DND-41 (cell line): ENCODE measurements at regions not wholly inside any gene's neighbourhood (a gene's known extent, or its start where the extent isn't known, plus 50 kb on each side); places are given as distances from the start of the nearest gene placed in this dataset.

ENCODE experiments used
- CTCF ChIP-seq: IDR thresholded peaks from 2 replicates; pipeline ENCODE4 v1.5.1; 2012; ENCODE audit warnings: borderline replicate concordance, low read length, moderate library complexity, mild to moderate bottlenecking; ENCODE audit not compliant: poor library complexity, severe bottlenecking; ENCODE audit errors: extremely low read depth
- EZH2 ChIP-seq: IDR thresholded peaks from 3 replicates; pipeline ENCODE4 v1.6.1; 2012; ENCODE audit warnings: borderline replicate concordance, low read depth, mild to moderate bottlenecking, moderate library complexity, low read length, inconsistent platforms; ENCODE audit not compliant: severe bottlenecking

- no peak for TF ChIP-seq CTCF
- TF ChIP-seq EZH2, result no peak
Measured at GRCh38 chr2:128568106-128568505, 249.4 kb upstream of the HS6ST1 start.
